Endothelial cell of umbilical vein (primary cell): ENCODE measurements at regions not wholly inside any gene's neighbourhood (a gene's known extent, or its start where the extent isn't known, plus 50 kb on each side); places are given as distances from the start of the nearest gene placed in this dataset.
"Not testable (repeated sequence)": the region's sequence is repeated elsewhere in the genome, so short reads cannot be mapped to it uniquely, and the experiment has no call there.

ENCODE experiments used
- CTCF ChIP-seq, 2 donors: IDR thresholded peaks; 1 replicate in 1 of 2; 2 replicates in 1 of 2; pipeline ENCODE4 v1.5.1; 2011; ENCODE audit warnings: low read length in 2 of 2, mild to moderate bottlenecking in 2 of 2, moderate library complexity in 2 of 2, control low read depth in 1 of 2, inconsistent platforms in 1 of 2, low read depth in 1 of 2; ENCODE audit not compliant: insufficient read depth in 1 of 2; ENCODE audit errors: extremely low read depth in 1 of 2
- EZH2 ChIP-seq: IDR thresholded peaks from 2 replicates; pipeline ENCODE4 v1.6.1; 2012; ENCODE audit warnings: borderline replicate concordance, low read depth, mild to moderate bottlenecking, moderate library complexity, low read length, inconsistent platforms; ENCODE audit not compliant: severe bottlenecking
- GATA2 ChIP-seq: IDR thresholded peaks from 2 replicates; pipeline ENCODE4 v1.7.0; 2011; ENCODE audit warnings: low read depth, mild to moderate bottlenecking, moderate library complexity, mixed read lengths, low read length; ENCODE audit not compliant: insufficient read length, insufficient read depth
- MAX ChIP-seq: IDR thresholded peaks from 2 replicates; pipeline ENCODE4 v1.6.1; 2011; ENCODE audit not compliant: insufficient read depth, insufficient read length
- MYC ChIP-seq: IDR thresholded peaks from one replicate; pipeline ENCODE4 v1.6.1; 2011; ENCODE audit warnings: mild to moderate bottlenecking, low read depth, low read length
- POLR2A ChIP-seq: IDR thresholded peaks from 2 replicates; pipeline ENCODE4 v1.6.1; 2012; ENCODE audit warnings: low read depth, mild to moderate bottlenecking, control low read depth, low read length
- POLR2AphosphoS5 ChIP-seq: IDR thresholded peaks from 2 replicates; pipeline ENCODE4 v1.6.1; 2012; ENCODE audit warnings: low read depth, mild to moderate bottlenecking, control low read depth, low read length, moderate library complexity; ENCODE audit not compliant: insufficient read depth

- TF ChIP-seq MAX; CTCF (IDR thresholded peaks at IDR 0.05; ENCODE audit: extremely low read depth in 1 of 2, insufficient read depth in 1 of 2, low read depth in 1 of 2, low read length in 2 of 2); POLR2AphosphoS5; POLR2A; GATA2; EZH2; MYC: not testable (repeated sequence)
Observed at GRCh38 chr1:83479591-83480239, 519.2 kb downstream of the TTLL7 start.
